ENCODE measurements at regions not wholly inside any gene's neighbourhood (a gene's known extent, or its start where the extent isn't known, plus 50 kb on each side); places are given as distances from the start of the nearest gene placed in this dataset.

DNA sequence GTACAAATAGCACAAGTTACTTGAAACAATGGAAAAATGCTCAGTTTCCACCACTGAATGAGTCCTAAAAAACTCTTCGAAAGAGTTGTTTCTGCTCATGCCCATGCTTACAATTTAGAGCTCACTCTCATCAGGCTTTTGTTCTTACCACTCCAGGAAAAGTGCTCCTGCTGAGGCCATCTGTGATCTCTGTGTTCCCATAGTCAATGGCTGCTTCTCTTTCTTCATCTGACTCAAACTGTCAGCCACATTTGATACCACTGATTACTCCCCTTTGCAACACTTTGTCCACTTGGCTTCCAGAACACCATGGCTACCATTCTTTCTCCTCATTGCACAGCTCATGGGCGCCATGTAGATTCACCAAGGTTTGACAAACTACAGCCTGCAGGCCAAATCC is 80.0 kb upstream of the SLC34A2 start:
- DNase-seq (ENCODE audit: low spot score), result no peak

DNA sequence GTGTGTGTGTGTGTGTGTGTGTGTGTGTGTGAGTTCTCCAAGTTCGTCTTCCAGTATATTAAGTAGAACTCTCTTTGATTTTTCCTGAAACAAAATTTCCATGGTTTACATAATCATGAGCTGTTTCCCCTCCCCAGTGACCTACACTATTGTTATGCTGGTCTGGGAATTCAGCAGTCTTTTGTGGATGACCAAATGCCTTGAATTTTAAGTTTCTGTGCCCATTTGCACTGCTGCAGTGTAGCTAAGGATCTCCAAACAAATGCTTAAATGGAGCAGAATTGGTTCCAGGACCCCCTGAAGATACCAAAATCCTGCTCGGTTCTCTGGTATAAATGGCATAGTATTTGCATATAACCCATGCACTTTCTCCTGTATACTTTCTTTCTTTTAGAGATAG is 77.2 kb upstream of the SLC34A2 start:
- DNase-seq (ENCODE audit: low spot score), result no peak

DNA sequence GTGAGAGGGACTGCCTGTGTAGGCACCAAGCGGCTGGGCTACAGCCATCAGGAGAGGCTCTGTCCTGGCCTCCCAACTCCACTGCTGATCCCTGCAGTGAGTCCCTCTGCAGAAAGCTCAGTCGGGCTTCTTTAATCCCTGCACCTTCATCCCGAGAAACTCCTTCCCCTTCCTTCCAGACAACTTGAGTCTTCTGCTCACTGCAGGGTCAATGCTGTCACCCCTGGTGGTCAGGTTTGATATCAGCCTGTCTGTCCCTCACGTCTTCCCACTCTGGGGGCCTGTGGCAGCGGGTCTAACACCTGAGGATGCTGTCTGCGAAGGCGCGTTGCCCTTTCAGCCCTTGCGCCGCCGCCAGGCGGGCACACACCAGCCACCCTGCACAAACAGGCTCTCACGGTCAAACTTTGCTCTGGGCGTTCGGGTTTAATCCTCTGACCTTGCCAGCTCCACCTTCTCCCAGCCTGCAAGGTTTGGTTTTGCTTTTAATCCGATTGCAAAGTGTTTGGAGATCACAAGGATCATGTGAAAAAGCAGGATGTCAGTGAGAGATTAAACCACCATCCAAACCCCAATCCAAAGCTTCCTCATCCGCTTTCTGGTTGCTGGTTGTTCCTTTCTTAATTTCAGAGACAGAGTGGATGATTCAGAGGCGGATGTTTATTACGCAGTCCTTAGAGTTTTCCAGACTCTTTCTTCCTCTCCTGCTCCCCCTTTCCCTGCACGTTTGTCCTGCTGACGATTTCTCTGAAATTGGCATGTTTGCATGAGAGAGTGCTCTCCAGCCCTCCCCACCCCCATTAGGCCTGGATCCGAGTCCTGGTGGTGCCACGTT is 74.8 kb upstream of the SLC34A2 start:
- no peak for DNase-seq (ENCODE audit: low spot score)

DNA sequence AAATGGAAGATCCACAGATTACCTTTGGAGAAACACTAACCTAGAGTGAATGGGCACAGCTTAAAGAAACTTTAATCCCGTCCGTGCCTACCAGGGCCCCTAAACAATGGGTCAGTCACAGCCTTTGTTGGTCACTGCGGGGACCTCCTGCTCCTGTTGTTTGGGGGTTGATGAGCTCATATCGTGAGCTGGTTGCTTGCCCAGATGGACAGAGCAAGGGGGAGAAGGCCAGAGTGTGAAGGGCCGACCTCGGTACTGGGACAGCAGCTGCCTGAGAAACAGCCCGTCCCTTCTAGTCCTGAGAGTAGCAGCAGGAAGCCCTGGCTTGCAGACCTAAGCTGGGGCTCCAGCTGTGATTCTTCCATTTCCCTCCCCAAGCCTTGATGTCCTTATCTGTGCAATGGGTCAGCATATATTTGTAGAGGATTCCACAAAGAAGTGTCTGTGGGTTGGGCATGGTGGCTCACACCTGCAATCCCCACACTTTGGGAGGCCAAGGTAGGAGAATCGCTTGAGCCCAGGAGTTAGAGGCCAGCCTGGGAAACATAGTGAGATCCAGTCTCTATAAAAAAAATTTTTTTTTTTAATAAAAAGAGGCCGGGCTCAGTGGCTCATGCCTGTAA is 69.6 kb upstream of the SLC34A2 start:
- DNase-seq (ENCODE audit: low spot score), result no peak

DNA sequence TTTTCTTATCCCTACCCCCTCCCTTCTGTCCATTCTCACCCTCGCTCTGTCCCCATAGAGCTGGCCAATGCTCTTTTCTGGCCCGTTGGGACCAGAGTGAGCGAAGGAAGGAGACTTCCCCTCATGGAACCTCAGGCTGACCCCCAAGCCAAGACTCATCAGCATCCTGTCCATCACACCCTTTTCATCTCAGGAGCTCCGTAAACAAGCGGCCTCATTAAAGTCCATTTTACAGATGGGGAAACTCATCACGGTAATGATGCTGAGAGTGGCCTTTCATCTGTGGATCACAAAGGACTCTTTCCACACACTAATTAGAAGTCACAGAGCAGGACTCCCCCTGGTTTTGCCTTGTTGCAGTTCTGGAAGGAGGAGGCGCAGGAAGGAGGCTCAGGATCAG is 67.4 kb upstream of the SLC34A2 start:
- no peak for DNase-seq (ENCODE audit: low spot score)

DNA sequence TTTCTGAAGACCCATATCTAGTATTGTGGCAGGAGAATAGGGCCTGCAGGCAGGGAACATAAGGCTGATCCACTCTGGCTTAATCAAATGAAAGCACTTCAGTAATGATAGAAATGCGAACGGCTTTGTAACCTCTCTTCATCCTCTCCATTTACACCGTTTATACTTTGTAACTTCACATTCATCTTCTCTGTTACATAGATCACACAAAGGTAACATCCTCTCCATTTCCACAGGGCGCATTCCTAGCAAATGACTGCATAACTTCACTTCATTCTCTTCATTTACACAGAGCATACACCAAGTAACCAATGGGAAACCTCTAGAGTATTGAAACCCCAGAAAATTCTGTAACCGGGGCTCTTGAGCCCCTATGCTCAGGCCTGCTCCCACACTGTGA is 65.5 kb upstream of the SLC34A2 start:
- DNase-seq (ENCODE audit: low spot score), result no peak

DNA sequence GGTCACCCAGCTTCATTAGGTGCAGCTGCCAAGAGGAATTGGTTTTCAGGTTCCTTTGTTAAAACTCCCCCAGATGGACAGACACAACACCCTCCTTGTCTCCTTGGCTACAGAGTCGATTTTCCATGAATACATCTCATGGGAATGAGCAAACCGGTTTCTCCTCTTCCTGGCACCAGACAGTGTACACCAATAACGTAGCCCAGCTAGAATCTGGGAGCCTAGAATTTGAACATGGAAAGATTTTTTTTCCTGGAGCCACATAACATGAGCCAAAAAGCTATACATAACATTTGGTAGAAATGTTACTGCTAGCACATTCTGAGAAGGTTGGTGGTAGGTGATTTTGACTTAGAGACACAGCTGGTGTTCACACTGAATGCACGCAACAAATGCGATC is 62.9 kb upstream of the SLC34A2 start:
- no peak for DNase-seq (ENCODE audit: low spot score)

All from mesenteric fat pad (tissue), 1 donor.